Ishikawa (cell line): ENCODE measurements at regions not wholly inside any gene's neighbourhood (a gene's known extent, or its start where the extent isn't known, plus 50 kb on each side); places are given as distances from the start of the nearest gene placed in this dataset.

Source experiments
- CEBPB ChIP-seq: IDR thresholded peaks from 2 replicates; pipeline ENCODE4 v1.6.1; 2012
- CREB1 ChIP-seq: IDR thresholded peaks from 2 replicates; pipeline ENCODE4 v1.6.1; 2012; ENCODE audit warnings: low read depth
- EGR1 ChIP-seq: IDR thresholded peaks from 2 replicates; pipeline ENCODE4 v1.6.1; 2012
- EP300 ChIP-seq: IDR thresholded peaks from 2 replicates; pipeline ENCODE4 v1.6.1; 2012; ENCODE audit warnings: borderline replicate concordance
- FOXM1 ChIP-seq: IDR thresholded peaks from 2 replicates; pipeline ENCODE4 v1.6.1; 2012; ENCODE audit warnings: low read depth, borderline replicate concordance
- NFIC ChIP-seq: IDR thresholded peaks from 2 replicates; pipeline ENCODE4 v1.6.1; 2012
- RAD21 ChIP-seq: IDR thresholded peaks from 2 replicates; pipeline ENCODE4 v1.6.1; 2012; ENCODE audit warnings: low read depth
- REST ChIP-seq: IDR thresholded peaks from 2 replicates; pipeline ENCODE4 v1.6.1; 2012; ENCODE audit warnings: low read depth, mild to moderate bottlenecking
- TAF1 ChIP-seq: IDR thresholded peaks from 2 replicates; pipeline ENCODE4 v1.6.1; 2012; ENCODE audit warnings: low read depth, mild to moderate bottlenecking
- TCF12 ChIP-seq: IDR thresholded peaks from 2 replicates; pipeline ENCODE4 v1.6.1; 2012; ENCODE audit warnings: low read depth
- TEAD4 ChIP-seq: IDR thresholded peaks from 2 replicates; pipeline ENCODE4 v1.6.1; 2012
- USF1 ChIP-seq: IDR thresholded peaks from 2 replicates; pipeline ENCODE4 v1.6.1; 2012
- YY1 ChIP-seq: IDR thresholded peaks from 2 replicates; pipeline ENCODE4 v1.6.1; 2012; ENCODE audit warnings: low read depth
- ZBTB7A ChIP-seq: IDR thresholded peaks from 2 replicates; pipeline ENCODE4 v1.6.1; 2012; ENCODE audit warnings: low read depth
- TF ChIP-seq, protein P1 (sequence below): IDR thresholded peaks from 2 replicates; pipeline ENCODE4 v1.6.1; 2012

DNA sequence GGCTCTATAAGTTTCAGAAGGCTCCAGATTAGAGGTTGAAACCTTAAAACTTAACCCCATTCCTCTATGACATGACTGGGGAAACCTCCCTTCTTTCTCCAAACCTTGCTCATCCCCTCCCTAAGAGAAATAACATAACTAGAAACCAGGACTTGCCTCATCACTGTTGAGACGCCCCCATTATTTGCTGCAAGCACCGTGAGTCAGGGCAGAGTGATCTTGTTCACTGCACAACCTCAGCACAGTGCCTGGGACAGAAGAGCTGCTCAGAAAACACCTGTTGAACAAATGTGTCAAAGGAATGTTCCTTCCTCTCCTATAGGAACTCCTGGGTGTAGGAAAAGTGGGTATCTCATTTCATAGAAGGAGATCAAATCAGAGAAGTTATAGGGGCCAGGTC, 132.7 kb upstream of the CTAGE1 start:
- TF ChIP-seq CREB1 (no peak), REST (no peak), FOXM1 (no peak), NFIC (no peak), EP300 (no peak), TCF12 (no peak), TEAD4 (no peak), EGR1 (no peak), USF1 (no peak), CEBPB (no peak), ZBTB7A (no peak), YY1 (no peak), RAD21 (no peak), TAF1 (no peak)
- TF ChIP-seq, protein P1, sequence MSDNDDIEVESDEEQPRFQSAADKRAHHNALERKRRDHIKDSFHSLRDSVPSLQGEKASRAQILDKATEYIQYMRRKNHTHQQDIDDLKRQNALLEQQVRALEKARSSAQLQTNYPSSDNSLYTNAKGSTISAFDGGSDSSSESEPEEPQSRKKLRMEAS, result no peak

- TF ChIP-seq CREB1, result no peak
- no peak for TF ChIP-seq TCF12
- no peak for TF ChIP-seq USF1
- TF ChIP-seq TEAD4, result no peak
- TF ChIP-seq REST, result no peak
- no peak for TF ChIP-seq TAF1
Observed at GRCh38 chr18:22550861-22551260, 133.1 kb upstream of the CTAGE1 start.

DNA sequence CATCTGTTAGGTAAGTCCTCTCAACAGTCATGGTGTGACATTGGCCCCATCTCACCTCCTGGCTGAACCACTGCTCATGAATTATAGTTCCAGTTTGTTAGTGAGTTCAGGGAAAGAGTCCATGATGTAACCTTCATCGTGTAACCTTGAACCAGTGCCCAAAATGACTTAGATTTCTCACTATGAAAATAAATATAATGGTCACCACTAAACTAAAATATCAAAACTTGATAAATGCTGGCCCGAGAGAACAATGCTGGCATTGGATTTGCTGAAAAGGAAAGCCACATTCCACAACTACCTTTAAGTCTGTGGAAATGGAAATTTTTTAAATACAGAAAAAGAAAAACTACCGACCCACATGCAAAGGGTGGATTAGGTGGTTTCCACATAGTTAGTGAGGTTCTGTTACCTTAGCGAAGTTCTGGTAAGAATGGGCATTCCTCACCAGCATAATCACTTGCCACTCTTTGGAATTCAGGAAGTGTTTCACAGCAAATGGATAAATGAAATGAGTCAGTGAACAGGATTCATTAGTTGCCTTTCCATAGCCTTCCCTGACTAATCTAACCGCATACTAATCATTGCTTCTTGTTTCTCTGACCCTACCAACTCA, 133.9 kb upstream of the CTAGE1 start:
- TF ChIP-seq TAF1, result no peak
- TF ChIP-seq YY1, result no peak
- TF ChIP-seq CREB1, result no peak
- no peak for TF ChIP-seq TEAD4
- TF ChIP-seq REST, result no peak
- no peak for TF ChIP-seq USF1
- no peak for TF ChIP-seq EP300
- TF ChIP-seq EGR1, result no peak
- TF ChIP-seq TCF12, result no peak
- TF ChIP-seq ZBTB7A, result no peak

DNA sequence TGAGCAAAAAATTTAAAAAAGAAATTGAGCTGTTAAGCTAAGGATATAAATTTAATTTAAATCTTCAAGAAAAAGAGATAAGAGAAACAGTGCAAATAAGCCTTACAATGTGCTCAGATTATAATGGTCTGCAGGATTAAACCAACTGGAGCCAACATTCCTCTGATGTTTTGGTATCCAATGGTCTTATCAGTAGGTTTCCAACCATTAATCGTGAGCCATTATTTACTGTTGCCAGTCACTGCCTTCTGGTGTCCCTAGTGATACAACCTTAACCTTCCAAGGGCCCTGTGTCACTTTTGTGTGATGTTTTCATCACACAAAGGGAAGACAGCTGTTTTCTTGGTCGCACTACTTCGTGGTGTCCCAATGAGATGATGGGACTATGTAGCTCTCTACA, 134.5 kb upstream of the CTAGE1 start:
- TF ChIP-seq EP300, result no peak

DNA sequence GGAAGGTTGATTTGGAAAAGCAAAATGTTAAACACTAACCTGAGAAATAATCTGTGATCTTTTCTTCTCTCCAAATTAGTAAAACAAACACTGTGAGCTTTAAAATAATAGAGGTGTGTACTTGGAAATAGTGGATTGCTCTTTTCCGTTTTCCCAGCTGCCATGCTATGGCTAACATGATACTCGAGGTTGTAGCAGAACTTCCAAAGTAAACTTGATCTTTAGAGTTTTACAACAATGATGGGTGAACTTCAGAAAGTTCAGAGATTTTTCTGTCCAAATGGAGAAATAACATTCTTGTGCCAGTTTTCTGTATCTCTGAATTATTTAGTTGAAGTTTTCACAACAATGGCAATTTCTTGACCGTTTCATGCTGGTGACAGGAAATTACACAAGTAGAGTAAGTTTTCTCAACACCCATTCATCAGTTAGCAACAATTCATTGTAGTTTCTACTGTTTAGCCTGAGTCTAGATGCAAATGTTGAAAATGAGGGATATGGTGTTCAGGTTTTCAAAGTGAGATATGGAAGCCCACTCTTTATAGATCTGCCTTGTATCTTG, 135.3 kb upstream of the CTAGE1 start:
- no peak for TF ChIP-seq ZBTB7A
- TF ChIP-seq CREB1, result no peak
- no peak for TF ChIP-seq REST
- TF ChIP-seq CEBPB, result no peak
- no peak for TF ChIP-seq TCF12
- TF ChIP-seq FOXM1, result no peak
- no peak for TF ChIP-seq TEAD4
- TF ChIP-seq YY1, result no peak
- TF ChIP-seq EGR1, result no peak
- TF ChIP-seq NFIC, result no peak
- TF ChIP-seq USF1, result no peak
